GM19328 (cell line): ENCODE measurements at regions not wholly inside any gene's neighbourhood (a gene's known extent, or its start where the extent isn't known, plus 50 kb on each side); places are given as distances from the start of the nearest gene placed in this dataset.
A peak's percentile ranks its signal among the peaks of the same experiment; 100 is the strongest.
"Not testable (repeated sequence)": the region's sequence is repeated elsewhere in the genome, so short reads cannot be mapped to it uniquely, and the experiment has no call there.

ENCODE experiments used
- ATAC-seq: cut with Tn5 transposase; IDR thresholded peaks from one replicate; pipeline ENCODE4 v1.9.1; 2021; ENCODE audit warnings: mild to moderate bottlenecking, moderate library complexity; ENCODE audit not compliant: unreplicated experiment

GRCh38 chr10:21296575-21297355, 228.7 kb downstream of the SKIDA1 start:
- no peak for ATAC-seq

GRCh38 chr10:21293518-21294356, 231.7 kb downstream of the SKIDA1 start:
- ATAC-seq: no peak

DNA sequence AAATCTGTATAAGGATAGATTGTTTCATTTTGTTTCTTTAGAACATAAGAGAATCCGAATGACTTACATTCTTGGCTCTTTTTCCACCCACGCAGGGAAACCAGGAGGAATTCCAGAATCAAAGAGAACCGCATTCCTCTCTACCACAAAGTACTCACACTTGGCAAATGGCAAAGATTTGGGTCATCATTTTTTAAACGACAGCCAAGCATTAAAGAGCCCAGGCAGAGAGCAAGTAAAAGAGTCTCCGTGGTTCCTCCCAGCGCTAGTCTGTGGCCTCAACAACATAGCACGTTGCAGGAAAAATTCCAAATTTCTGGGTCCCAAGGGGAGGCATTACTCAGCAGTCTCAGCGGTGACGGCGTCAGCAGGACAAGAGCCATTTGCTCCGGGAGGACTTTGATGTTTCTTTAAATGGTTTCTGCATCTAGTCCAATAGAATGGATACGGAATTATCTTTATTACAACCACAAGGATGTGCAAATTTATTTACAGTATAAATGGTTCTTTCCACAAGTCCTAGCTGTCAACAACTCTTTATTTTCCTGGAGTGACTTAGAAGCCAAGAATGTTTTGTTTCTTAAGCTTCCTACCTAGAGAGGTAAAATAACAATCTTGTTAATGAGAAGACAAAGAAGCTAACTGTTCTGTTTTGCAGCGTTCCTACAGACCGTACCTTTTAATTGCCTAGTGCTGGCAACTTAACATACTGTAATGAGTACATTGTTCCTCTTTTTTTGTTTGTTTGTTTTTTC, 232.5 kb downstream of the SKIDA1 start:
- no peak for ATAC-seq

GRCh38 chr10:21290499-21291160, 234.9 kb downstream of the SKIDA1 start:
- no peak for ATAC-seq

DNA sequence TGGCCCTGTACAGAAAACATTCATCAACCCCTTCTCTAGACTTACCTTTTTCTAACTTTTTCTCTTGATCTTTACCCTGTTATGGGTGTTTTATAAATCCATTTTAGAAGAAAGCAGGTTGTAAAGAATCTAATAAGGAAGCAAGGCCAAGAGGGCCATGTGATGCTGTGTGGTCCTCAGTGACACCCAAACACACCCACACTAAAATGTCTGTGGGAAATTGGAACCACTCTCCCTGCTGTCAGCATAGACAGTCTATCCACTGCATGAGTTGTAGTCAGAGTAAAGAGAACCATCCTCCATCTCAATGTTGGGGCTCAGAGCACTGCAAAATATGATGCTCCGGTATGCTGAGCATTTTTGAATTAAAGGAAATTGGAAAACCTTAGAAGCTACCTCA, 235.5 kb downstream of the SKIDA1 start:
- ATAC-seq: no peak

DNA sequence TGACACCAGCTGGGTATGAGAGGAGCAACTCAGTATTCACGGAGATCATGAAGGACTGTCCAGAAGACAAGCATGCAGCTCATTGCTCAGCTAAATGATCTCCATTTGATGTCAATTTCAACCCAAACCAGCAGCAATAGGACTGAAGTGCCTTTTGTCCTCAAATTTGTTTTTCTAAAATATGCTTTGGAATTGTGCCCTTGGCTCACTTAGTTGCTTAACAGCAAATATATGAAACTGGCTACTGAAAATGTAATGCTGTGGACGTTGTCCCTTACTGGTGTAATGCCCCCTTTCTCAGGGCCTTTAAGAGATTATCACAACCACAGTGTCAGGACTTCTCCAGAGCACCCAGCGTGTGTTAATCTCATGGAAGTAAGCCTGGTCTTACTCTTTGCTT, 236.2 kb downstream of the SKIDA1 start:
- no peak for ATAC-seq

GRCh38 chr10:21285742-21286331, 239.6 kb downstream of the SKIDA1 start:
- ATAC-seq: no peak

GRCh38 chr10:21285207-21285606, 240.3 kb downstream of the SKIDA1 start:
- no peak for ATAC-seq

GRCh38 chr10:21284301-21284700, 241.2 kb downstream of the SKIDA1 start:
- no peak for ATAC-seq

- ATAC-seq: not testable (repeated sequence)
Measured at GRCh38 chr10:21283053-21283452, 242.4 kb downstream of the SKIDA1 start.

GRCh38 chr10:21281765-21282484, 243.6 kb downstream of the SKIDA1 start:
- ATAC-seq: no peak

GRCh38 chr10:21280971-21281572, 244.4 kb downstream of the SKIDA1 start:
- ATAC-seq: no peak

GRCh38 chr10:21280037-21280436, 245.4 kb downstream of the SKIDA1 start:
- no peak for ATAC-seq

GRCh38 chr10:21279217-21279575, 246.3 kb downstream of the SKIDA1 start:
- ATAC-seq: no peak

DNA sequence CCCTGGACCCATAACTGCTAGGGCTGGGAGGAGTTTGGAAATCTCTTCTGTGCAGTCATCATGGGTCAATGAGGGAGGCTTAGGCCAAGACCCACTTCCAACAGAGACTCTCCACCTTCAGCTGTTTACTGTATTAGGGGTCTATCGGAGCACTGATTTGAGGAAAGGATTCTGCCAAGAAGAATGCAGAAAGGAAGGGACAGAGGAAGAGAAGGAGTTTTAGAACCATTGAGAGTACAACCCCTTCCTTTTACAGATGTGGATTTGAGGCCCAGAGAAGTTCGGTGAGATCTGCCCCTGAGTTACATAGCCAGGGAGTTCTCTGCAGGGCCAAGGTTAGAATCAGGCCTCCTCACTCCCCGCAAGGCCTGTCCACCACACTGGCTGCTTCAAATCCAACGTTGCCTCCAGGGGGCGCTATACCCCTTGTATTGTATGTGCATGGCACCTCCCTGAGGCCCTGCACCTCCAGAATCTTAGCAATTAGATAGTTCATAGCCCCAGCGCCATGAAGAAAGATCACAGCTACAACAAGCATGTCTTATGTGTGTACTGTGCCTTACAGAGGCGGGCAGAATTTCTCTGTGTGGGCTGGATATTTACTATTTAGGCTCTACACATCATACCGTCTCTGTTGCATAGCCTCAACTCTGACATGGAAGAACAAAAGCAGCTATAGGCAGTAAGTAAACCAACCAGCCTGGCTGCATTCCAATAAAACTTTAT, 246.8 kb downstream of the SKIDA1 start:
- ATAC-seq: peak; percentile 92

- no peak for ATAC-seq
Measured at GRCh38 chr10:21273400-21273968, 252.0 kb downstream of the SKIDA1 start.

DNA sequence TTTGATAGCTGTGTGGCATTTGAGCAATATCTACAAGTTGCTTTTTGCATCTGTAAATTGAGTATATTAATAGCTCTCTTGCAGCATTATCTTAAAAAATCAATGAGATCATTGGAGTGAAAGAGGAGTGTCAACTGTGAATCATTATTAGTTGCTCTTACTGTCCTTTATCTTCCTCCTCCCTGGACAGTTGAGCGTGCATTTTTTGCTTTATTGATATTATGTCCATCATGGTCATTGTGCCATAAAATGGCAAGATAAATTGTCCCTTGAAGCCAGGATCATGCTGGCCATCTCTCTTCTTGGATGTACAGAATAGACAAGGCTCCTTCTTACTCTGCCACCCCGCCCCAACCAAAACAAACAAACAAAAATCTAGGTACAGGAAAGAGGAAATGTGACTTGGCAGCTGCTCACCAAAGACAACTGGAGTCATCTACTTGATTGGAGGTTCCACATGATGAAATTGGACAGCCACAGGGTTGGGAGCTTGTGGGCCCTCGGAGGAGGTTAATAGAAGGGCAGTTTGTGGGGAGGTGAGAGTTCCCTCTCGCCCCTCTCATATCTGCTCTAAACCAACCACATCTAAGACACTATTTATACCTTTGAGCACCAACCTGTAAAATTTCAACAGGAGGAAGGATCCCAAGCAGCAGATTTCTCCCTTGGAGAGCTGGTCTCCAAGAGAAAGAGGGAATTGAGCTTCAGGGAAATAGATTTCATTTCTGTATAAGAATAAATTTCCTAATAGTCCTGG, 252.7 kb downstream of the SKIDA1 start:
- no peak for ATAC-seq

- ATAC-seq: no peak
Measured at GRCh38 chr10:21270976-21271375, 254.5 kb downstream of the SKIDA1 start.
